GM12878 (cell line): ENCODE measurements at regions not wholly inside any gene's neighbourhood (a gene's known extent, or its start where the extent isn't known, plus 50 kb on each side); places are given as distances from the start of the nearest gene placed in this dataset.

Experiments
- ATAC-seq: fragments of 200-7000 bp; cut with Tn5 transposase; 3 replicates; pipeline ENCODE4 v1.9.1; 2020; ENCODE audit warnings: mild to moderate bottlenecking, moderate library complexity
- BruUV-seq: library from RNA; stranded (reverse); fragments of 400-500 nt; replicated peaks from 2 replicates; lab custom pipeline; 2021; lab: Mats Ljungman, UMichigan
- CTCF ChIA-PET: fragments of 300-600 bp; sonication (Branson Sonifier 250); formaldehyde crosslinking; extraction: SDS; loops from one replicate; lab custom pipeline; 2021; ENCODE audit warnings: inconsistent platforms; lab: Yijun Ruan, JAX
- POLR2A ChIA-PET: fragments of 350-600 bp; formaldehyde crosslinking; extraction: SDS; loops from one replicate; lab custom pipeline; 2021; ENCODE audit warnings: inconsistent platforms; lab: Charles Lee
- RAD21 ChIA-PET: fragments of 300-600 bp; sonication (Branson Sonifier 250); formaldehyde crosslinking; loops from one replicate; lab custom pipeline; 2023; ENCODE audit warnings: antibody characterized with exemption; ENCODE audit not compliant: unreplicated experiment; lab: Charles Lee
- SMC1A ChIA-PET: fragments of 300-600 bp; sonication (Branson Sonifier 250); formaldehyde crosslinking; loops from one replicate; lab custom pipeline; 2023; ENCODE audit not compliant: unreplicated experiment, uncharacterized antibody; lab: Charles Lee
- DNase-seq: peaks from one replicate; pipeline ENCODE4 v3.0.0-alpha.2; 2011; ENCODE audit warnings: low read depth, low spot score
- FAIRE-seq: peaks from 3 replicates; lab custom pipeline; 2011; peaks lifted over from hg19 to GRCh38; lab: Jason Lieb, UNC
- H2AFZ ChIP-seq: 2 replicates; pipeline ENCODE4 v1.6.0; 2011; ENCODE audit warnings: low read depth, low read length, control low read depth; ENCODE audit not compliant: control insufficient read depth
- H3K27ac ChIP-seq: 2 replicates; pipeline ENCODE4 v1.5.1; 2011; ENCODE audit warnings: control low read depth; ENCODE audit not compliant: control insufficient read depth, insufficient read depth
- H3K27me3 ChIP-seq, 2 experiments: replicated peaks in 1 of 2; 2 replicates each; pipeline versions ENCODE4 v1.6.0 to v1.6.1; 2011; ENCODE audit warnings: low read length in 1 of 2; ENCODE audit not compliant: control insufficient read depth in 2 of 2, insufficient read depth in 2 of 2
- H3K36me3 ChIP-seq, 2 experiments: 2 replicates each; pipeline ENCODE4 v1.5.1; 2011; ENCODE audit warnings: low read length in 1 of 2; ENCODE audit not compliant: control insufficient read depth in 2 of 2, insufficient read depth in 2 of 2
- H3K4me1 ChIP-seq: 2 replicates; pipeline ENCODE4 v1.6.1; 2011; ENCODE audit warnings: mild to moderate bottlenecking, low read length, moderate library complexity, mixed read lengths; ENCODE audit not compliant: control insufficient read depth, insufficient read depth
- H3K4me2 ChIP-seq: 2 replicates; pipeline ENCODE4 v1.6.0; 2011; ENCODE audit warnings: control low read depth; ENCODE audit not compliant: control insufficient read depth, insufficient read depth
- H3K4me3 ChIP-seq: fragments of 200-600 bp; sonication (generic); 2 replicates; pipeline ENCODE4 v1.5.1; 2016
- H3K79me2 ChIP-seq: 2 replicates; pipeline ENCODE4 v1.6.0; 2011; ENCODE audit warnings: low read length; ENCODE audit not compliant: control insufficient read depth, insufficient read depth
- H3K9ac ChIP-seq: 2 replicates; pipeline ENCODE4 v1.8.0; 2011; ENCODE audit warnings: low read length, control low read depth, mixed read lengths; ENCODE audit not compliant: control insufficient read depth, insufficient read depth
- H3K9me3 ChIP-seq: replicated peaks from 3 replicates; pipeline ENCODE4 v1.5.1; 2011; ENCODE audit warnings: mild to moderate bottlenecking, low read length; ENCODE audit not compliant: control insufficient read depth, insufficient read depth
- H4K20me1 ChIP-seq: 2 replicates; pipeline ENCODE4 v1.6.0; 2011; ENCODE audit not compliant: control insufficient read depth, insufficient read depth
- MEF2B ChIP-seq: fragments of 450-650 bp; IDR thresholded peaks from 2 replicates; pipeline ENCODE4 v1.6.1; 2018; ENCODE audit warnings: mild to moderate bottlenecking, moderate library complexity; ENCODE audit not compliant: partially characterized antibody, poor library complexity, severe bottlenecking
- MYB ChIP-seq: fragments of 150-350 bp; IDR thresholded peaks from 2 replicates; pipeline ENCODE4 v1.6.1; 2014; ENCODE audit warnings: mild to moderate bottlenecking, low read depth, low read length, borderline replicate concordance
- RFX5 ChIP-seq: IDR thresholded peaks from 2 replicates; pipeline ENCODE4 v1.6.1; 2011; ENCODE audit warnings: low read depth, low read length, improper control_type of control experiment
- SMAD1 ChIP-seq: fragments of 450-650 bp; IDR thresholded peaks from 2 replicates; pipeline ENCODE4 v1.6.1; 2018; ENCODE audit warnings: mild to moderate bottlenecking, low read depth; ENCODE audit not compliant: partially characterized antibody
- TAF1 ChIP-seq: IDR thresholded peaks from 2 replicates; pipeline ENCODE4 v1.6.1; 2011; ENCODE audit warnings: mild to moderate bottlenecking, low read depth, low read length, borderline replicate concordance
- YY1 ChIP-seq: IDR thresholded peaks from 2 replicates; pipeline ENCODE4 v1.6.1; 2011; ENCODE audit warnings: low read depth, mild to moderate bottlenecking, low read length
- WGBS: methylation state at CpG from one replicate; pipeline ENCODE4 v1.1.6; 2016; ENCODE audit warnings: low lambda C conversion rate; ENCODE audit not compliant: insufficient replicate concordance, insufficient coverage; ENCODE audit errors: missing lambda C conversion rate; 5-methylcytosine and 5-hydroxymethylcytosine counted together
- in situ Hi-C: fragments of 300-500 bp; cut with MboI; formaldehyde crosslinking; loops from 9 replicates; pipeline ENCODE4 v1.14.3; 2018; ENCODE audit warnings: mixed read lengths
- intact Hi-C: fragments of 100-400 bp; cut with micrococcal nuclease; formaldehyde crosslinking; loops from one replicate; pipeline ENCODE4 v1.14.2; 2022; ENCODE audit not compliant: unreplicated experiment
- TF ChIP-seq, protein P1 (sequence below), 3 experiments: IDR thresholded peaks in 2 of 3; conservative IDR thresholded peaks in 1 of 3; 2 replicates each; pipeline ENCODE4 v1.5.1; 2011; ENCODE audit warnings: low read depth in 3 of 3, low read length in 3 of 3, mild to moderate bottlenecking in 3 of 3, control low read depth in 2 of 3, moderate library complexity in 2 of 3, inconsistent platforms in 1 of 3, mixed read lengths in 1 of 3; ENCODE audit not compliant: control insufficient read depth in 2 of 3, insufficient read depth in 1 of 3; ENCODE audit errors: extremely low read depth in 1 of 3
- TF ChIP-seq, protein P2 (sequence below): fragments of 150-350 bp; IDR thresholded peaks from 2 replicates; pipeline ENCODE4 v1.6.1; 2014; ENCODE audit warnings: mild to moderate bottlenecking, low read depth, low read length

DNA sequence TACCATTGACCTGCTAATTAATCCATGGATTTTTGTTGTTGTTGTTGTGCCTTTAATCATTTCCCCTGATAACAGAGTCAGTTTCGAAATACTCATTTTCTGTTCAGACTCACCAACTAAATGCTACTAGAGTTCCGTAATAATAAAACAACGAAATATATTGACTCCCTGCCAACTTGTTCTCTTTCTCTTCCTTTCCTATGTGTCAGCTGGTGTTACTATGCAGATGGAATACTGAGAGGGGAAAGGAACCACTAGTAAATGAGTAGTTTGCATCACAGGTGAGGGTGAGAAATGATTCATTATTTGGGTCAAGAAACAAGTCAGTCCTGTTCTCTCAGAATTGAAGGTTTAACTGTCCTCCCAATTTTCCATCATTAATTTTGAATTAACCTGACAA is 1027.3 kb downstream of the TUSC7 start:
- Histone ChIP-seq H3K4me2 (no peak overlapping the region), H3K9ac (no peak overlapping the region), H3K9me3 (no peaks in the 10 kb centered on the region), H3K27ac (no peak overlapping the region), H3K4me3 (no peak overlapping the region), H3K4me1 (no peaks in the 10 kb centered on the region), H3K27me3 (no peaks in the 10 kb centered on the region), H3K79me2 (no peaks in the 10 kb centered on the region), H4K20me1 (no peaks in the 10 kb centered on the region), H2AFZ (no peak overlapping the region), H3K36me3 (no peaks in the 10 kb centered on the region)
- CTCF ChIA-PET = no interaction called here
- FAIRE-seq = no peak
- no peak for DNase-seq
- POLR2A ChIA-PET = no interaction called here
- intact Hi-C loops = no loop called here
- TF ChIP-seq, protein P1, sequence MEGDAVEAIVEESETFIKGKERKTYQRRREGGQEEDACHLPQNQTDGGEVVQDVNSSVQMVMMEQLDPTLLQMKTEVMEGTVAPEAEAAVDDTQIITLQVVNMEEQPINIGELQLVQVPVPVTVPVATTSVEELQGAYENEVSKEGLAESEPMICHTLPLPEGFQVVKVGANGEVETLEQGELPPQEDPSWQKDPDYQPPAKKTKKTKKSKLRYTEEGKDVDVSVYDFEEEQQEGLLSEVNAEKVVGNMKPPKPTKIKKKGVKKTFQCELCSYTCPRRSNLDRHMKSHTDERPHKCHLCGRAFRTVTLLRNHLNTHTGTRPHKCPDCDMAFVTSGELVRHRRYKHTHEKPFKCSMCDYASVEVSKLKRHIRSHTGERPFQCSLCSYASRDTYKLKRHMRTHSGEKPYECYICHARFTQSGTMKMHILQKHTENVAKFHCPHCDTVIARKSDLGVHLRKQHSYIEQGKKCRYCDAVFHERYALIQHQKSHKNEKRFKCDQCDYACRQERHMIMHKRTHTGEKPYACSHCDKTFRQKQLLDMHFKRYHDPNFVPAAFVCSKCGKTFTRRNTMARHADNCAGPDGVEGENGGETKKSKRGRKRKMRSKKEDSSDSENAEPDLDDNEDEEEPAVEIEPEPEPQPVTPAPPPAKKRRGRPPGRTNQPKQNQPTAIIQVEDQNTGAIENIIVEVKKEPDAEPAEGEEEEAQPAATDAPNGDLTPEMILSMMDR (IDR thresholded peaks at IDR 0.05 in 2 of 3, conservative IDR thresholded peaks at IDR 0.05 in 1 of 3; ENCODE audit: control insufficient read depth in 2 of 3, extremely low read depth in 1 of 3, insufficient read depth in 1 of 3, low read depth in 3 of 3, low read length in 3 of 3) = no peak
- no peak for TF ChIP-seq SMAD1
- 35% methylated on average over 3 of the region's 3 CpGs for WGBS
- BruUV-seq = no TSS peak
- SMC1A ChIA-PET = no interaction called here
- ATAC-seq = no peak
- RAD21 ChIA-PET = no interaction called here
- in situ Hi-C loops = no loop called here

DNA sequence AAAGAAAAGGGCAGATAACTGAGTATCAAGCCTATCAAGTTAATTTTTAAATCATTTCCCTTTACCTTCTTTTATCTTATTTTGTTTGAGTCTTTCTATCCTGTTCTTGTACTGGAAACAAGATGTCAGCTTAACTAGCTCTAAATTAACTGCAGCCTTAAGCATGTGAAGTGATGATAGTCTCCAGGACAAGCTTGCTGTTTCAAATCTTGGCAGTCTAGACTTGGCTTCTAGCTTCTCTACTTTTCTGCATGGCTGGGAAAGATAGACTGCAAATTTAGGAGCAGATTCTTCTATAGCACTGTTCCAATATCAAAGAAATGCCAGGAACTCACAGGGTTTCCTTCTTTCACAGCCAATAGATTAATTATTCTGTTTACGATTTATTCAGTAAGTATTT is 1034.4 kb downstream of the TUSC7 start:
- RAD21 ChIA-PET = no interaction called here
- Histone ChIP-seq H3K27ac (no peak overlapping the region), H3K27me3 (no peaks in the 10 kb centered on the region), H3K4me1 (no peaks in the 10 kb centered on the region), H3K9ac (no peak overlapping the region), H3K9me3 (no peaks in the 10 kb centered on the region), H3K4me3 (no peak overlapping the region), H2AFZ (no peak overlapping the region), H3K79me2 (no peaks in the 10 kb centered on the region), H3K36me3 (no peaks in the 10 kb centered on the region), H3K4me2 (no peak overlapping the region), H4K20me1 (no peaks in the 10 kb centered on the region)
- POLR2A ChIA-PET = no interaction called here
- SMC1A ChIA-PET = no interaction called here
- WGBS = 40% methylated on average over 1 of the region's 1 CpG
- no peak for FAIRE-seq
- BruUV-seq = no TSS peak
- intact Hi-C loops (no loop called here), in situ Hi-C loops (no loop called here)
- TF ChIP-seq RFX5 (no peak), TAF1 (no peak), YY1 (no peak), MEF2B (no peak), MYB (no peak)
- TF ChIP-seq, protein P2, sequence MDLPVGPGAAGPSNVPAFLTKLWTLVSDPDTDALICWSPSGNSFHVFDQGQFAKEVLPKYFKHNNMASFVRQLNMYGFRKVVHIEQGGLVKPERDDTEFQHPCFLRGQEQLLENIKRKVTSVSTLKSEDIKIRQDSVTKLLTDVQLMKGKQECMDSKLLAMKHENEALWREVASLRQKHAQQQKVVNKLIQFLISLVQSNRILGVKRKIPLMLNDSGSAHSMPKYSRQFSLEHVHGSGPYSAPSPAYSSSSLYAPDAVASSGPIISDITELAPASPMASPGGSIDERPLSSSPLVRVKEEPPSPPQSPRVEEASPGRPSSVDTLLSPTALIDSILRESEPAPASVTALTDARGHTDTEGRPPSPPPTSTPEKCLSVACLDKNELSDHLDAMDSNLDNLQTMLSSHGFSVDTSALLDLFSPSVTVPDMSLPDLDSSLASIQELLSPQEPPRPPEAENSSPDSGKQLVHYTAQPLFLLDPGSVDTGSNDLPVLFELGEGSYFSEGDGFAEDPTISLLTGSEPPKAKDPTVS = no peak
- CTCF ChIA-PET = no interaction called here
- ATAC-seq = no peak
- DNase-seq = no peak
